GM19372 (cell line): ENCODE measurements at regions not wholly inside any gene's neighbourhood (a gene's known extent, or its start where the extent isn't known, plus 50 kb on each side); places are given as distances from the start of the nearest gene placed in this dataset.
"Not testable (repeated sequence)": the region's sequence is repeated elsewhere in the genome, so short reads cannot be mapped to it uniquely, and the experiment has no call there.

Experiments used
- ATAC-seq: cut with Tn5 transposase; IDR thresholded peaks from one replicate; pipeline ENCODE4 v1.9.1; 2021; ENCODE audit warnings: mild to moderate bottlenecking, low read depth, moderate library complexity; ENCODE audit not compliant: unreplicated experiment

DNA sequence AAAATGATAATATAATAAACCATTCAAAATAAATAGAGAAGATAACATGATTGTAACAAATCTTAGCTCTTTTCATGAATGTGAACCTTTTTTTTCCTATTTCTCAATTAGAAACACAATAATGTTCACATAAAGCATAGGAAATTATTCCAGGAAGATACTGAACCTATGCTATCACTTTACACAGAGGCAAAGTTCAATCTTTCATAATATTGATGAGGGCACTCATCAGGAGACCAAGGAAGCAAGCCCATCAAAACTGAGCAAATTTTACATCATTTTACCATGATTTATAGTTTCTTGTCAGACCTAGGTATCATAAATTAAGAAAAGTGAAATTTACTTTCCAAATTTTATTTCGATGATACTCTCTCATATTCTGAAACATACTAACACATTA is 938.5 kb downstream of the TBC1D32 start:
- ATAC-seq = no peak

DNA sequence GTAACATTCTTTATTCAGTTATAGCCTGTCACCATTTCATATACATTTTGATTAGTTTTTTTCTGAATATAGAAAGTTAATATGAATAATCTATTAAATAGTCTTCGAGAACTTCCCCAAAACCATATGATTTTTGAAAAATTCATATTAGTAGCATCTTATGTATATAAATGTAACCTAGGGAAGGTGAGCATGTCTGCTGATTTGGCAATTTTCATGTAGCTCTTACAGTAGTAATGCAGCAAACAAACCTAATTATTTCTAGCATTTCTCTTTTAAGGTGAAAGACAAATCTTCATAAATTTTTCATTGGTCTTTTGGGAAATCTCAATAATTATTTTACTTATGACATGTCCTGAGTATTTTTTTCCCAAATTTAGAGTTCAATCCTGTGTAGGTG is 939.0 kb downstream of the TBC1D32 start:
- no peak for ATAC-seq

DNA sequence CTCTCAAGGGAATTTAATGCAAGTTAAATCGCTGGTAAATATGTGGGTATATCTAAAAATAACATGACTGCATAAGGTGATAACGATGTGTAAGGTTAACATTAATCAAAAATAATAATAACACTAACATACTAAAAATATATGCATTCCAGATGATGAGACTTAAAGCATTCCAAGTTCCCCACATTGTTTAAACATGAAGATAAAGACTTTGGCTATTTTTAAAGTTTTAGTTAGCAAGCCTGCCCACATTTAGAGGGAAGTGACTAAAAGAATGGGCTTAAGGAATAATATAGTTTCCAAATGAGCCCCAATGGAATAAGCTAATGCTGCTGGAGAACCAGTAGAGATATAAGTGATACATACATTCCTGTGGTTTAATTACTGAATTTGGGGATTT is 941.3 kb downstream of the TBC1D32 start:
- ATAC-seq = no peak

DNA sequence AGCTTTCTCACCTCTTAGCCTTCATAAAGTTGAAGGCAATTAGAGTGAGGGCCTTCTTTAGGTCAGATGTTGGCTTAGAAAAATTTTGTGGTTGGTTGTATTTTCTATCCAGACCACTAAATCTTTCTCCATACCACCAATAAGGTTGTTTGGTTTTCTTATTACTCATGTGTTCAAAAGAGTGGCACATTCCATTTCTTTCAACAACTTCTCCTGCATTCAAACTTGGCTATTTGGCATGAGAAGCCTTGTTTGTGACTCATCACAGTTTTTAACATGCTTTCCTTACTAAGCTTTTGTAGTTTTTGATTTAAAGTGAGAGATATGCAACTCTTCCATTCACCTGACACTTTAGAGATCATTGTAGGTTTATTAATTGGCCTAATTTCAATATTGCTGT is 949.6 kb downstream of the TBC1D32 start:
- ATAC-seq = no peak

DNA sequence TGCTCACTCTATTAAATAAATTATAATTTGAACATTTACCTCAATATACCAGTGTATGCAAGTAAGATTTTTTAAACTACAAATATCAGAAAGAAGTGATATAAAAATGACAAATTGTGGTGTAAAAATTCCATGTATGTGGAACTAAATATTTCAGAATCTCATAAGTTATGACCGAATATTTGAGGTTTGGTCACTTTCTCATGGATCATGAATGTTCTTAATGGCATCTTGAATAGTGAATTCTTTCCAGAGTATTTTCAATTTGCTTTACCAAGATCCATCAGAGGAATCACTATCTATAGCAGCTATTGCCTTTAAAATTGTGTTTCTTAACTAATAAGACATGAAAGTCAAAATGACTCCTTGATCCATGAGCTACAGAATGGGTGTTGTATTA is 950.6 kb downstream of the TBC1D32 start:
- ATAC-seq = no peak

DNA sequence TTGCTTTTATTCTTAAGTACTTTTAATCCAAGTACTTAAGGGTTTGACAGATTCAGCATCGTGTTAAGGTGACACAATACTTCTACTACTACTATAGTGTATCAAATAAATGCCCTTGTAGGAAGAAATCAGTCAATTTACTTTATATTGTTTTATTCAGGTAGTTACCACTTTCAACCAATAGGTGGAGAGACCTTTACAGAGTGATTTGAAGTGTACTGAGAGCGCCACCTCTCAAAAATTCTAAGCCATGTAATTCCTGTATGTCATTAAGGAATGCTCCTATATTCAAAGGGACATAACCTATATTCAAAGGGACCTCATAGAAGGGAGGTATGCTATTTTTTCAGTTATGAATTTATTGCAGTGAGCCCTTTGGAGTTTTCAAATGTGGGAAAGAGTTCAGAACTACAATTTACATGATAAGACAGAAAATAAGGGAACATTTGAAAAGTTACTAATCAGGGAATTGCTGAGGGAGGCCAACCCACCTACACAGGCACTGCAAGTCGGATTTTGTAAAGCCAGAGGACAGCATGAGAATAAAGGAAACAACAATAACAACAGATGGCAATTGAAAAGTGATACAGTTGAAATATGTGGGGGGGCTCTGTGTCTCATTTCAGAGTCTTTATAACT is 955.6 kb downstream of the TBC1D32 start:
- peak; percentile 84 for ATAC-seq

DNA sequence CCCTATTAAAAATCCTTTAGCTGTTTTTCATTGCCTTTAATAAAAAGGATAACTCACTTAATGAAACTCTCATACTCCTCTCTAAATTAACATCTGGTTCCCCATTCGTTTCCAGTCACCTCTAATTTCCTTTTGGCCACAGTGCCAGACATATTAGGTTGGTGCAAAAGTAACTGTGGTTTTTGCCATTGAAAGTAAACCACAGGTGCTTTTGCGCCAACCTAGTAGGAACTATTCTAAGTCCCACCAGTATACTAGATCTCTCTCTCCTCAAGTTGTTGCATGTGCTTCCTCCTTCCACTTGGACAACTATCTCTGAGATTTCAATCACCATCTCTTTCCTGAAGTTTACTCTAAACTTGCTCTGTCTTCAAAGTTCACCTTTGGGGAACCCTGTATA is 961.1 kb downstream of the TBC1D32 start:
- no peak for ATAC-seq

DNA sequence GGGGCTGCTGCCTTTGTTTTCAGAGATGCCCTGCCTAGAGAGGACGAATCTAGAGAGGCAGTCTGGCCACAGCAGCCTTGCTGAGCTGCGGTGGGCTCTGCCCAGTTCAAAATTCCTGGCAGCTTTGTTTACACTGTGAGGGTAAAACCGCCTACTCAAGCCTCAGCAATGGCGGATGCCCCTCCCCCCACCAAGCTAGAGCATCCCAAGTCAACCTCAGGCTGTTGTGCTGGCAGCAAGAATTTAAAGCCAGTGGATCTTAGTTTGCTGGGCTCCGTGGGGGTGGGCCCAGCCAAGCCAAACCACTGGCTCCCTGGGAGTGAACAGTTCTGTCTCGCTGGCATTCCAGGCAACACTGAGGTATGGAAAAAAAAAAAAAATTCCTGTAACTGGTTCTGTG is 970.9 kb downstream of the TBC1D32 start:
- no peak for ATAC-seq

DNA sequence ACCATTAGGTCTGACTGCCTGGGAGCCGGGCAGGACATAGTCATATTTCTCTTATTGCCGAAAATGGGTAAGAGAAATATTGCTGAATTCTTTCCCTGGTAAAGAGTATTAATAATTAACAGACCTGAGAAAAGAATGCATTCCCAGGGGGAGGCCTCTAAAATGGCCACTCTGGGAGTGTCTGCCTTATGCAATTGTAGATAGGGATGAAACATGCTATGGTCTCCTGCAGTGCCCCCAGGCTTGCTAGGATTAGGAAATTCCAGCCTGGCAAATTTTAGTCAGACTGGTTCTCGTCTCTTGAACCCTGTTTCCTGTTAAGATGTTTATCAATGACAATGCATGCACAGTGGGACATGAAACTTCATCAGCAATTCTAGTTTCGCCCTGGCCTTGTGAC is 975.7 kb downstream of the TBC1D32 start:
- not testable (repeated sequence) for ATAC-seq

DNA sequence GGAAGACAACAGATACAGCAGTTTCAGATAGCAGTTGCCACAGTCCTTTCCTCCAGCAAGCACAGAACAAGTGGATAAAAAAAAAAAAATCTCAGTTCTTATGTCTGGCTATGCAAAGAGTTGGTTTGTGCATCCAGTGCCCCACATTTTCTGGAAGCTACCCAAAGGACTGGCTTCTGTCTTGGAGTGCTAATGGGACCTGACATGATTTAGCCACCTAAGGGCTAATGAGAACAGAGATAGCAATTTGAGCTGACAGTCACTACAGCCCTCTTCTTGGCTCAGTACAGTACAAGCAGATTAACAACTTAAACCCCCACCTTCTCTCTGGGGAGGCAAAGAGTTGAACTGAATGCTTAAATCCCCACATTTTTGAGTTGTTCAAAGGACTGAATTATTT is 976.8 kb downstream of the TBC1D32 start:
- no peak for ATAC-seq

DNA sequence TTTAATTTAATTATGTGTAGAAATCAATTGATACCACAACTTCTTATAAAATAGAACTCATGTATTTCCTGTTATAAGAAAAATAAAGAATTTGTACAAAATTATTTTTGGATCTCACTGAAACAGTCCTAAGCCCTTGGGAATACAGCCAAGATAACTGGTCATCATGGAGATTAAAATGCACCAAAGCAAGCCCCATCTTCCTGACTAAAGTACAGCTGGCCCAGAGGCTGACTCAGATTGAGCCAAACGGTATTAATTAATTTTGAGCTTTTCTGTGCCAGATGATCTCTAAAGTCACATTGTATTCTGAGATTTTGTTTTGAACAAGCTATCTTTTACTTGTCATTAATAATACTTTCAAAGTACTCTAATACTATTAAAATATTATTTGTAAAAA is 978.5 kb downstream of the TBC1D32 start:
- no peak for ATAC-seq

DNA sequence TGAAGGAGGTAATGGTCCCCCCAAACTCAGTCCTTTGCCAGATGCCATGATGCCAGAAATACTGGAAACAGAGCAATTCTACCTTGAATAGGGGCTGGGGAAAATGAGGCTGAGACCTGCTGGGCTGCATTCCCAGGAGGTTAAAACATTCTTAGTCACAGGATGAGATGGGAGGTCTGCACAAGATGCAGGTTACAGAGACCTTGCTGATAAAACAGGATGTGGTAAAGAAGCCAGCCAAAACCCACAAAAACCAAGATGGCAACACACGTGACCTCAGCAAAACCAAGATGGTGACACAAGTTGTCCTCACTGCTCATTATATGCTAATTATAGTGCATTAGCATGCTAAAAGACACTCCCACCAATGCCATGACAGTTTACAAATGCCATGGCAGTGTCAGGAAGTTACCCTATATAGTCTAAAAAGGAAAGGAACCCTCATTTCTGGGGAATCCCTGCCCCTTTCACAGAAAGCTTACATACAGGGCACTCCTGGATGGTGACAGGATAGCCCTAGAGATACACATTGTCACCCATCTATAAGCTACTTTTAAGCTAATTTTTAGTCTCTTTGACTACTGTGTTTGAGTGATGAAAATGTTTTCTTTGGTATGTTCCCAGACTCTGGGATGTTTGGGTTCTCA is 979.7 kb downstream of the TBC1D32 start:
- ATAC-seq = no peak

DNA sequence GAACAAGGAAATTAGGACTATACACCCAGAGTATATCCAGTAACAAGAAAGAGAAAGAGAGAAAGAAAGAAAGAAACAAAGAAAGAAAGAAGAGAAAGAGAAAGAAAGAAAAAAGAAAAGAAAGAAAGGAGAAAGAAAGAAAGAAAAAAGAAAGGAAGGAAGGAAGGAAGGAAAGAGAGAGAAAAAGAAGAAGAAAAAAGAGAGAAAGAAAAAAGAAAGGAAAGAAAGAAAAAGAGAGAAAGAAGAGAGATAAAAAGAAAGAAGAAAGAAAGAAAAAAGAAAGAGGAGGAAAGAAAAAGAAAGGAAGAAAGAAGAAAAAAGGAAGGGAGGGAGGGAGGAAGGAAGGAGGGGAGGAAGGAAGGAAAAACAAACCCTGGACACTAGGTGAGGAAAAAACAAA is 981.8 kb downstream of the TBC1D32 start:
- ATAC-seq = no peak

DNA sequence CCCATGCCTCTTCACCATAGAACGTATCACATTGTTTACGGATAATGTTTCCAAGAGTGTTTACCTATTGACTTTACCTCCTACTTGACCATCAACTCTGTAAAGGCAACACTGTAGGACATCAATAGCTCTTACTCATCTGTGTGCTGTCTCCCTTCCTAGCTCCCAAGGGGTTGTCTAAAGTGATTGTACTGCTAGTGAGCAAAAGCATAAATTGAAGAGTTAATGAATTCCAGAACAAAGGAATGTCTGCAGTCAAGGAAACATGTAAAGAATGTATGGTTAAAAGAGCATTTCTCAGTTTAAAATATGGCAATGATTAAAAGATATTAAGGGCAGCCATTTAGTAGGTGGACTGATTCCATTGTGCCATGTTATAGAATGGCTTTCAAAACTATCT is 985.4 kb downstream of the TBC1D32 start:
- no peak for ATAC-seq

DNA sequence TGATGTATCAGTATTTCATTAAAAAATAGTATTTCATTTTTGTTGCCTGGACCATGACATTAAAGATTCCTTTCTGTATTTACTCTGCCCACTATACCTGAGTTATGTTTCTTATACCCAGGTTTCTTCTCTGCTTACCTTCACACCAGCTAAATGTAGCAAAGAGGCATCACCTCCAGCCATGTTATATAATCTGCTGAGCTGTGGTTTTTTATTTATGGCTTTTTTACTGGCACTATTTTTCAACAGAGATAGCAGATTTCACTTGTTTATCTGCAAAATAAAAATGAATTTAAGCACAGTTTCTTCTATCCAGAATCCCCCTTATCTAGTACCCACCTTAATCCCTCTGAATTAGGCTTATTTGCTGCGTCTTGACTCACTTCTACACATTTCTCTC is 979.0 kb upstream of the MAN1A1 start:
- ATAC-seq = no peak

DNA sequence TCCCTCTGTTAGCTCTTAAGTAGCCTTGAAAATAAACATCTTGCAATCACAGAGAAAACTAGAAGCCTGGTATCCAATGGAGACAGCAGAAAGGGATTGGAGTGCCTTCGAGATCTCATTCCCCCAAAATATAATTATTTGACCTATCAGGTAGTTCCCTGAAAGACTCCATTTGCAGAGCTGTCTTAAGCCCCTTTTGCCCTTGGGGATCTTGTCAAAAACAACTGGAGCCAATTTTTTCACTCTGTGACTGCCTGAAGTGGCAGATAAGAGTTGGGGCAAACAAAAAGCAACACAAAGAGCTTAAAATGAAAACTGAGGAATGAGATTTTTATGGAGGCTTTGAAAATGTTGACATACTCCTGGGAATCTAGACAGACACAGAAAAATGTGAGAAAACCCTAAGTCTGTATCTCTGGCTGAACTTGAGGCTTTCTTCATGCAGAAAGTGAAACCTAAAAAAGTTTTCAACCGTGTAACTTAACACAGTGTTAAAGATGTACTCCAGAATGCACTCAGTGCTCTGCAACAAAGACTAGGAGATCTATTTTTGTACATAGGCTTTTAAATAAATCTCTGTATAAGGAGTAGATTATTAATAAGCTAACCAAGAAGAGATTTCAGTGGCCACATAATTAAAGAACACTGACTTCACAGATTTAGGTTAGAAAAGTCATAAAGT is 971.1 kb upstream of the MAN1A1 start:
- peak; percentile 71 for ATAC-seq

DNA sequence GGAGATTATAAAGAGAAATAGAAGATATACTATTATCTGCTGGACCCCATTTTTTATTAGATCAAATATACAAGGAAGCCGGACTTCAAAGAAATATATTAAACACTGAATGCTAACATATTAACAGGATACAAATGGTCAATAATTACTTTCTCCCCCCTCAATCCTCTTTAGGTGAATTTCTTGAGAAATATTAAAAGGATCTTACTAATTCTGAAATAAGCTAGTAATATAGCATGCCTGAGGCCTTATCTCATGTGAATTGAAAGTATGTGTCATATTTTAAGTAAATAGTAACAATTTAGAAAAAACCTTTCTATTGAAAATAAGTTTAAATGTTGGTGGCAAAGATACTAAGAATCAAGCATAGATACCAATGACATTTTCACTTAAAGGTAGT is 954.7 kb upstream of the MAN1A1 start:
- no peak for ATAC-seq

DNA sequence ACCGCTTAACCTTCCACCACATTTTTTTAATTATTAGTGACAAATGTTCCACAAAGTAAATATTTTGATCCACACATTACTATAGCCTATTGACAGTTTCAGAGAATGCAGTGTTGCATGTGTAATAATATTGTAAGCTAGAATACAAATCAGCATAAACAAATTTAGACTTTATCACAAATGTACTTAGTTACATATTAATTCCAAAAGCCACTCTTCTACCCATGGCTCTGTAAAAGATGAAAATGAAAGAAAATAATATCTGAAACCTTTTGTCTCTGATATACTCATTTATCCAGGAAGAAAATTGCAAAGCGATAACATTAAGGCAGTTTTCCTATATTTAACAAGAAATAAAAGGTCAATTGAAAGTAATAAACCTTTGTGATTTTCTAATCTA is 954.0 kb upstream of the MAN1A1 start:
- no peak for ATAC-seq

DNA sequence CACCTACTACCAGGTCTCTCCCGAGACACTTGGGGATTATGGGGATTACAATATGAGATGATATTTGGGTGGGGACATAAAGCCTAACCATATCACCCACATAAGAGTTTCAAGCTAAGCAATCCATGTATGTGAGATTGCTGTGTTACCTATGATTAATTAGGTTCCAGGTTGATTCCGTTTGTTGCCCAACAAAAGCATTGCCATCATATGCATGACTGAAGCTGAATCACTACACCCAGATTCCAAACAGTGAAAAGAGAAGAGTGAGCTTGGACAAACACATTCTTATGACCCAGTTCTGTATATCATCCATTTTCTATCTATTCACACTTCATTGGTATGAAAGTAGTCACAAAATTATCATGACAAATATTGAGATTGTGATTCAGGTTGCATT is 952.5 kb upstream of the MAN1A1 start:
- ATAC-seq = no peak

DNA sequence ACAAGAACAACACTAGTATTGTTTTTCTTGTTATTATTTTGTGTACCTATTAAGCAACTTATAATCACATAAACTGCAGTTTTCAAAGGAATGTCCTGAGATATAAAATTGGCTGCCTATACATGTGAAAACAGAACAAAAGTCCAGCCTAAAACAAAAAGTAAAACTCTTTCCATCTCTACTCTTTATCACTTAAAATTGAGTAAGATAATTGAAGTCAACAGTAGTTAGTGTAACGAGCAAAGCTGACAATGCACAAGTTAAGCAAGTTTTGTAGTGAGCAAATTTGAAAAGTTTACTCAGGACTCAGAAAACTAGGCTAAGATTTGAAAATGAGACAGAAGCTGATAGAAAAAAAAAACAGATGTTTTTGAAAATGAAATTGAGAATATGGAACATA is 941.4 kb upstream of the MAN1A1 start:
- ATAC-seq = no peak

DNA sequence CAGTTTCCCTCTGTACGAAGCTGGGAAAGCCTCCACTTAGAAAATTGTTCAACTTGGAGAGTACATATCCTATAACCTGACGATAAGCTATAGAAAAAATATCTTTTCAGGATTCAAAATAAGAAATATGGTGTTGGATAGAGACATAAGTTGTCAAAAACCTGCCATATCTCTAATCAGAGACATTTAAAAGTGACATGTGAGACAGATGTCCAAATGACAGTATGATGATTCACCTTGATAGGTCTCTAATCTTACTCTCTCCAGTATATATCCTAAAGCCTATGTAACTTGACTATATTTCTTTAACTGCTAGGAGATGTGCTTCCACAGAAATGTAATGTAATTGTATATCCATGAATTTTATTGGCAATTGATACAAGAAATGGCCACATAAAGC is 932.4 kb upstream of the MAN1A1 start:
- ATAC-seq = no peak
